ENCODE measurements at regions not wholly inside any gene's neighbourhood (a gene's known extent, or its start where the extent isn't known, plus 50 kb on each side); places are given as distances from the start of the nearest gene placed in this dataset.

GRCh38 chr20:51106011-51106410 is 83.1 kb upstream of the KCNG1 start:
- Histone ChIP-seq H3K4me3 (ENCODE audit: control insufficient read depth in 2 of 3, extremely low read depth in 1 of 3, insufficient read depth in 2 of 3, low read depth in 1 of 3, low read length in 3 of 3) (no peak overlapping the region), H3K9me1 (ENCODE audit: control insufficient read depth, extremely low read depth, insufficient read depth, low read length) (no peaks in the 10 kb centered on the region), H3K9ac (ENCODE audit: control insufficient read depth, extremely low read depth, insufficient read depth, low read length) (no peak overlapping the region), H3K27me3 (ENCODE audit: control insufficient read depth, extremely low read depth, insufficient read depth, low read length) (peaks cover 10% of the 10 kb centered on the region), H3K27ac (ENCODE audit: control insufficient read depth, insufficient read depth, low read length) (no peak overlapping the region), H3K79me2 (ENCODE audit: control insufficient read depth, insufficient read depth, low read length) (no peaks in the 10 kb centered on the region), H3K36me3 (ENCODE audit: control insufficient read depth in 2 of 2, extremely low read depth in 1 of 2, insufficient read depth in 2 of 2, low read length in 2 of 2) (no peaks in the 10 kb centered on the region), H3K9me3 (ENCODE audit: control insufficient read depth, low read depth, low read length) (no peaks in the 10 kb centered on the region), H3K4me1 (ENCODE audit: control insufficient read depth, extremely low read depth, insufficient read depth, low read length) (no peaks in the 10 kb centered on the region), H3K4me2 (ENCODE audit: control insufficient read depth, extremely low read depth, insufficient read depth, low read depth, low read length) (no peak overlapping the region), H2AFZ (ENCODE audit: control insufficient read depth, low read length) (no peak overlapping the region), H4K20me1 (ENCODE audit: control insufficient read depth, extremely low read depth, insufficient read depth, low read length) (no peaks in the 10 kb centered on the region)
- dilution Hi-C loops (cut with MboI; ENCODE audit: extremely low pct_ligation_motif_present, low sequenced_read_pairs): no loop called here
- DNase-seq (ENCODE audit: low read depth, low spot score) (no peak), FAIRE-seq (no peak)
- TF ChIP-seq, protein P1, sequence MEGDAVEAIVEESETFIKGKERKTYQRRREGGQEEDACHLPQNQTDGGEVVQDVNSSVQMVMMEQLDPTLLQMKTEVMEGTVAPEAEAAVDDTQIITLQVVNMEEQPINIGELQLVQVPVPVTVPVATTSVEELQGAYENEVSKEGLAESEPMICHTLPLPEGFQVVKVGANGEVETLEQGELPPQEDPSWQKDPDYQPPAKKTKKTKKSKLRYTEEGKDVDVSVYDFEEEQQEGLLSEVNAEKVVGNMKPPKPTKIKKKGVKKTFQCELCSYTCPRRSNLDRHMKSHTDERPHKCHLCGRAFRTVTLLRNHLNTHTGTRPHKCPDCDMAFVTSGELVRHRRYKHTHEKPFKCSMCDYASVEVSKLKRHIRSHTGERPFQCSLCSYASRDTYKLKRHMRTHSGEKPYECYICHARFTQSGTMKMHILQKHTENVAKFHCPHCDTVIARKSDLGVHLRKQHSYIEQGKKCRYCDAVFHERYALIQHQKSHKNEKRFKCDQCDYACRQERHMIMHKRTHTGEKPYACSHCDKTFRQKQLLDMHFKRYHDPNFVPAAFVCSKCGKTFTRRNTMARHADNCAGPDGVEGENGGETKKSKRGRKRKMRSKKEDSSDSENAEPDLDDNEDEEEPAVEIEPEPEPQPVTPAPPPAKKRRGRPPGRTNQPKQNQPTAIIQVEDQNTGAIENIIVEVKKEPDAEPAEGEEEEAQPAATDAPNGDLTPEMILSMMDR (optimal IDR thresholded peaks at IDR 0.05 in 1 of 3, IDR thresholded peaks at IDR 0.05 in 1 of 3, conservative IDR thresholded peaks at IDR 0.05 in 1 of 3; ENCODE audit: extremely low read depth in 1 of 3, insufficient read depth in 2 of 3, low read length in 3 of 3): no peak
- no peak for TF ChIP-seq EZH2 (IDR thresholded peaks at IDR 0.05; ENCODE audit: low read length)

- FAIRE-seq: no peak
These were observed 82.3 kb upstream of the KCNG1 start for GRCh38 chr20:51104960-51105920.

More at GRCh38 chr20:51104960-51105920, 82.3 kb upstream of the KCNG1 start:
- no peak overlapping the region for H2AFZ ChIP-seq (ENCODE audit: control insufficient read depth, low read length)
- no peaks in the 10 kb centered on the region for H3K9me1 ChIP-seq (ENCODE audit: control insufficient read depth, extremely low read depth, insufficient read depth, low read length)
- H3K9ac ChIP-seq (ENCODE audit: control insufficient read depth, extremely low read depth, insufficient read depth, low read length): no peak overlapping the region
- no peak overlapping the region for H3K4me2 ChIP-seq (ENCODE audit: control insufficient read depth, extremely low read depth, insufficient read depth, low read depth, low read length)
- no peak overlapping the region for H3K4me3 ChIP-seq (ENCODE audit: control insufficient read depth in 2 of 3, extremely low read depth in 1 of 3, insufficient read depth in 2 of 3, low read depth in 1 of 3, low read length in 3 of 3)
- DNase-seq (ENCODE audit: low read depth, low spot score): no peak
- H3K36me3 ChIP-seq (ENCODE audit: control insufficient read depth in 2 of 2, extremely low read depth in 1 of 2, insufficient read depth in 2 of 2, low read length in 2 of 2): no peaks in the 10 kb centered on the region
- peaks cover 10% of the 10 kb centered on the region for H3K27me3 ChIP-seq (ENCODE audit: control insufficient read depth, extremely low read depth, insufficient read depth, low read length)
- H3K9me3 ChIP-seq (ENCODE audit: control insufficient read depth, low read depth, low read length): no peaks in the 10 kb centered on the region
- TF ChIP-seq, protein P1 (optimal IDR thresholded peaks at IDR 0.05 in 1 of 3, IDR thresholded peaks at IDR 0.05 in 1 of 3, conservative IDR thresholded peaks at IDR 0.05 in 1 of 3; ENCODE audit: extremely low read depth in 1 of 3, insufficient read depth in 2 of 3, low read length in 3 of 3): no peak
- TF ChIP-seq EZH2 (IDR thresholded peaks at IDR 0.05; ENCODE audit: low read length): no peak
- no peaks in the 10 kb centered on the region for H3K79me2 ChIP-seq (ENCODE audit: control insufficient read depth, insufficient read depth, low read length)
- dilution Hi-C loops (cut with MboI; ENCODE audit: extremely low pct_ligation_motif_present, low sequenced_read_pairs): no loop called here
- H3K4me1 ChIP-seq (ENCODE audit: control insufficient read depth, extremely low read depth, insufficient read depth, low read length): no peaks in the 10 kb centered on the region
- H3K27ac ChIP-seq (ENCODE audit: control insufficient read depth, insufficient read depth, low read length): no peak overlapping the region
- H4K20me1 ChIP-seq (ENCODE audit: control insufficient read depth, extremely low read depth, insufficient read depth, low read length): no peaks in the 10 kb centered on the region
